ENCODE measurements at regions not wholly inside any gene's neighbourhood (a gene's known extent, or its start where the extent isn't known, plus 50 kb on each side); places are given as distances from the start of the nearest gene placed in this dataset.

- H2AFZ ChIP-seq (ENCODE audit: low read depth, low read length, poor library complexity, severe bottlenecking) = peak overlapping the region; percentile 27
- H3K27ac ChIP-seq (ENCODE audit: low read depth, low read length) = no peak overlapping the region
- peaks cover 0 to 6% of the 10 kb centered on the region in 2 experiments; a peak in 1 of 4 replicates for H3K4me1 ChIP-seq (ENCODE audit: control insufficient read depth in 1 of 2, insufficient read depth in 2 of 2, low read length in 2 of 2)
- POLR2A ChIA-PET = no interaction called here
- H3K36me3 ChIP-seq (ENCODE audit: control insufficient read depth in 1 of 2, insufficient read depth in 2 of 2, low read length in 2 of 2) = no peaks in the 10 kb centered on the region
- CTCF ChIA-PET = no interaction called here
- BruUV-seq (replicated peaks) = no TSS peak
- 0 out of 2 replicates have a peak overlapping the region, but pooled peaks have one; percentile 23 for H3K4me2 ChIP-seq (ENCODE audit: low read length)
- no peak overlapping the region for H3K4me3 ChIP-seq (replicated peaks in 1 of 2; ENCODE audit: low read depth in 1 of 2, low read length in 2 of 2)
- H3K9ac ChIP-seq (ENCODE audit: low read length) = no peak overlapping the region
- intact Hi-C loops (cut with micrococcal nuclease) = no loop called here
- no peak for ATAC-seq
- no peaks in the 10 kb centered on the region for H3K9me2 ChIP-seq (ENCODE audit: insufficient read depth)
- no peaks in the 10 kb centered on the region for H3K27me3 ChIP-seq (ENCODE audit: insufficient read depth, low read length)
- no peak for DNase-seq (ENCODE audit: low read depth, low spot score)
- RAD21 ChIA-PET (ENCODE audit: low non-redundant PET in 1 of 2, low total read pairs in 2 of 2, uncharacterized antibody in 2 of 2, unreplicated experiment in 2 of 2) = no interaction called here
- no peaks in the 10 kb centered on the region for H3K79me2 ChIP-seq (ENCODE audit: insufficient read depth, low read length)
- TF ChIP-seq TCF7L2 (IDR thresholded peaks at IDR 0.05; ENCODE audit: borderline replicate concordance, extremely low read depth, insufficient read depth, insufficient read length) (peak; percentile 67), ELF1 (IDR thresholded peaks at IDR 0.05; ENCODE audit: borderline replicate concordance, low read depth) (no peak), ZBTB33 (IDR thresholded peaks at IDR 0.05; ENCODE audit: extremely low read depth, insufficient replicate concordance, low read length) (no peak)
- no peaks in the 10 kb centered on the region for H4K20me1 ChIP-seq (ENCODE audit: insufficient read depth)
- H3K9me3 ChIP-seq (ENCODE audit: control insufficient read depth in 1 of 2, insufficient read depth in 1 of 2, low read depth in 1 of 2, low read length in 2 of 2) = no peaks in the 10 kb centered on the region
Measured at GRCh38 chr13:80235166-80235966, 105.6 kb downstream of the SPRY2 start.

GRCh38 chr13:80227645-80228044 is 113.3 kb downstream of the SPRY2 start:
- no TSS peak for BruUV-seq (replicated peaks)
- RAD21 ChIA-PET (ENCODE audit: low non-redundant PET in 1 of 2, low total read pairs in 2 of 2, uncharacterized antibody in 2 of 2, unreplicated experiment in 2 of 2) = no interaction called here
- ATAC-seq (no peak), DNase-seq (ENCODE audit: low read depth, low spot score) (no peak)
- Histone ChIP-seq H2AFZ (ENCODE audit: low read depth, low read length, poor library complexity, severe bottlenecking) (no peak overlapping the region), H3K9me3 (ENCODE audit: control insufficient read depth in 1 of 2, insufficient read depth in 1 of 2, low read depth in 1 of 2, low read length in 2 of 2) (no peaks in the 10 kb centered on the region), H3K27ac (ENCODE audit: low read depth, low read length) (no peak overlapping the region), H4K20me1 (ENCODE audit: insufficient read depth) (no peaks in the 10 kb centered on the region), H3K27me3 (ENCODE audit: insufficient read depth, low read length) (no peaks in the 10 kb centered on the region), H3K79me2 (ENCODE audit: insufficient read depth, low read length) (no peaks in the 10 kb centered on the region), H3K4me3 (replicated peaks in 1 of 2; ENCODE audit: low read depth in 1 of 2, low read length in 2 of 2) (no peak overlapping the region), H3K4me2 (ENCODE audit: low read length) (no peak overlapping the region), H3K9me2 (ENCODE audit: insufficient read depth) (no peaks in the 10 kb centered on the region), H3K9ac (ENCODE audit: low read length) (no peak overlapping the region), H3K36me3 (ENCODE audit: control insufficient read depth in 1 of 2, insufficient read depth in 2 of 2, low read length in 2 of 2) (no peaks in the 10 kb centered on the region), H3K4me1 (ENCODE audit: control insufficient read depth in 1 of 2, insufficient read depth in 2 of 2, low read length in 2 of 2) (no peaks in the 10 kb centered on the region)
- CTCF ChIA-PET = no interaction called here
- POLR2A ChIA-PET = no interaction called here
- intact Hi-C loops (cut with micrococcal nuclease) = no loop called here
- TF ChIP-seq RAD21 (IDR thresholded peaks at IDR 0.05; ENCODE audit: low read depth) = no peak
- TF ChIP-seq SP1 (IDR thresholded peaks at IDR 0.05; ENCODE audit: low read depth) = no peak
- no peak for TF ChIP-seq SRF (IDR thresholded peaks at IDR 0.05; ENCODE audit: low read depth)
- no peak for TF ChIP-seq ATF3 (IDR thresholded peaks at IDR 0.05)
- TF ChIP-seq MAX (IDR thresholded peaks at IDR 0.05) = no peak
- no peak for TF ChIP-seq EZH2 (IDR thresholded peaks at IDR 0.05)
- no peak for TF ChIP-seq ELF1 (IDR thresholded peaks at IDR 0.05; ENCODE audit: borderline replicate concordance, low read depth)
- no peak for TF ChIP-seq YY1 (IDR thresholded peaks at IDR 0.05; ENCODE audit: extremely low read depth, insufficient replicate concordance, low read depth, low read length)
- no peak for TF ChIP-seq CEBPB (IDR thresholded peaks at IDR 0.05; ENCODE audit: low read depth)
- TF ChIP-seq ZBTB33 (IDR thresholded peaks at IDR 0.05; ENCODE audit: extremely low read depth, insufficient replicate concordance, low read length) = no peak
- TF ChIP-seq CBX3 (IDR thresholded peaks at IDR 0.05; ENCODE audit: low read depth) = no peak
- no peak for TF ChIP-seq FOSL1 (IDR thresholded peaks at IDR 0.05; ENCODE audit: low read depth)
- no peak for TF ChIP-seq JUND (IDR thresholded peaks at IDR 0.05)
